AG09319 (cell line): ENCODE measurements at regions not wholly inside any gene's neighbourhood (a gene's known extent, or its start where the extent isn't known, plus 50 kb on each side); places are given as distances from the start of the nearest gene placed in this dataset.
A peak's percentile ranks its signal among the peaks of the same experiment; 100 is the strongest.

Experiments
- DNase-seq: peaks from one replicate; pipeline ENCODE4 v3.0.0-alpha.2; 2010; ENCODE audit warnings: low read depth; ENCODE audit errors: extremely low read depth
- TF ChIP-seq, protein P1 (sequence below): IDR thresholded peaks from 2 replicates; pipeline ENCODE4 v1.5.1; 2011; ENCODE audit warnings: low read depth, mild to moderate bottlenecking, inconsistent platforms, low read length, moderate library complexity

DNA sequence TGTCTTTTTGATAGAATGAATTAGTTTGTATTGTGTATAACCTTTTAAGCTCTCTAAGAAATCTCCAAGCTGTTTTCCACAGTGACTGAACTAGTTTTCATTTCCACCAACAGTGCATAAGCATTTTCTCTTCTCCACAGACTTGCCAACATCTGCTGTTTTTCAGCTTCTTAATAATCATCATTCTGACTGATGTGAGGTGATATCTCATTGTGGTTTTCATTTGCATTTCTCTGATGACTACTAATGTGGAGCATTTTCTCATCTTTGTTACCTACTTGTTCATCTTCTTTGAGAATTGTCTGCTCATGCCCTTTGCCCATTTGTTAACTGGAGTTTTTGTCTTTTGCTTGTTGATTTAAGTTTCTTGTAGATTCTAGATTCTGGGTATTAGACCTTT is 777.5 kb downstream of the OTOL1 start:
- no peak for DNase-seq
- TF ChIP-seq, protein P1, sequence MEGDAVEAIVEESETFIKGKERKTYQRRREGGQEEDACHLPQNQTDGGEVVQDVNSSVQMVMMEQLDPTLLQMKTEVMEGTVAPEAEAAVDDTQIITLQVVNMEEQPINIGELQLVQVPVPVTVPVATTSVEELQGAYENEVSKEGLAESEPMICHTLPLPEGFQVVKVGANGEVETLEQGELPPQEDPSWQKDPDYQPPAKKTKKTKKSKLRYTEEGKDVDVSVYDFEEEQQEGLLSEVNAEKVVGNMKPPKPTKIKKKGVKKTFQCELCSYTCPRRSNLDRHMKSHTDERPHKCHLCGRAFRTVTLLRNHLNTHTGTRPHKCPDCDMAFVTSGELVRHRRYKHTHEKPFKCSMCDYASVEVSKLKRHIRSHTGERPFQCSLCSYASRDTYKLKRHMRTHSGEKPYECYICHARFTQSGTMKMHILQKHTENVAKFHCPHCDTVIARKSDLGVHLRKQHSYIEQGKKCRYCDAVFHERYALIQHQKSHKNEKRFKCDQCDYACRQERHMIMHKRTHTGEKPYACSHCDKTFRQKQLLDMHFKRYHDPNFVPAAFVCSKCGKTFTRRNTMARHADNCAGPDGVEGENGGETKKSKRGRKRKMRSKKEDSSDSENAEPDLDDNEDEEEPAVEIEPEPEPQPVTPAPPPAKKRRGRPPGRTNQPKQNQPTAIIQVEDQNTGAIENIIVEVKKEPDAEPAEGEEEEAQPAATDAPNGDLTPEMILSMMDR = no peak

GRCh38 chr3:162278834-162279233 is 782.2 kb downstream of the OTOL1 start:
- TF ChIP-seq, protein P1 = no peak

DNA sequence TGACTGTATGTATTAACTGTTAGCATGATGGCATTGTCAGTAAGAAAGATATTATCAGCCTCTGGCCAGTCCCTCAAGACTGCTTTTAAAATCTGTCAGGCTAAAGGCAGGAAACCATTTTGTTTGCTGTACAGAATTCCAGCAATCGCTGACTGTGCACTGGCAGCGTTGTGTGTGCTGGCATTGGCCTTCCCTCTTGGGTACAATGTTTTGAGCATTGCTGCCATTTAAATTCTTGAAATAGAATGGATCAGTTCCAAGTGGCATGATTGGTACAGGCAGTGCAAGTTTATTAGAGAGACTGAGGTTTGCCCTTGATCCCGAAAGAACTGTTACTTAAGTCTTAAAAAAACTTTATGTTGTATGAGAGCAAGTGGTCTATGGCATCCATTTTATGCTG is 788.7 kb downstream of the OTOL1 start:
- TF ChIP-seq, protein P1 = no peak
- no peak for DNase-seq

More at GRCh38 chr3:162278834-162279233, 782.2 kb downstream of the OTOL1 start:
- DNase-seq = no peak

- DNase-seq = no peak
- TF ChIP-seq, protein P1 = no peak
These were observed 791.0 kb downstream of the OTOL1 start for GRCh38 chr3:162287600-162287999.

DNA sequence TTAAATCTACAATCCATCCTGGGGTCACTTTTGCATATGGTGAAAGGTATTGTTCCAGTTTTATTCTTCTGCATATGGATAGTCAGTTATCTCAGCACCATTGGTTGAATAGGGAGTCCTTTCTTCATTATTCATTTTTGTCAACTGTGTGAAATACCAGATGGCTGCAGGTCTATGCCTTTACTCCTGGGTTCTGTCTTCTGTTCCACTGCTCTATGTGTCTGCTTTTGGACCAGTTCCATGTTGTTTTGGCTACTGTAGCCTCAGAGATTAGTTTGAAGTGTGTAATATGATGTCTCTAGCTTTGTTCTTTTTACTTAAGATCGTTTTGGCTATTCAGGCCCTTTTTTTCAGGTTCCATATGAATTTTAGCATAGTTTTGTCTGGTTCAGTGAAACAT is 795.8 kb downstream of the OTOL1 start:
- no peak for DNase-seq
- TF ChIP-seq, protein P1 = no peak

DNA sequence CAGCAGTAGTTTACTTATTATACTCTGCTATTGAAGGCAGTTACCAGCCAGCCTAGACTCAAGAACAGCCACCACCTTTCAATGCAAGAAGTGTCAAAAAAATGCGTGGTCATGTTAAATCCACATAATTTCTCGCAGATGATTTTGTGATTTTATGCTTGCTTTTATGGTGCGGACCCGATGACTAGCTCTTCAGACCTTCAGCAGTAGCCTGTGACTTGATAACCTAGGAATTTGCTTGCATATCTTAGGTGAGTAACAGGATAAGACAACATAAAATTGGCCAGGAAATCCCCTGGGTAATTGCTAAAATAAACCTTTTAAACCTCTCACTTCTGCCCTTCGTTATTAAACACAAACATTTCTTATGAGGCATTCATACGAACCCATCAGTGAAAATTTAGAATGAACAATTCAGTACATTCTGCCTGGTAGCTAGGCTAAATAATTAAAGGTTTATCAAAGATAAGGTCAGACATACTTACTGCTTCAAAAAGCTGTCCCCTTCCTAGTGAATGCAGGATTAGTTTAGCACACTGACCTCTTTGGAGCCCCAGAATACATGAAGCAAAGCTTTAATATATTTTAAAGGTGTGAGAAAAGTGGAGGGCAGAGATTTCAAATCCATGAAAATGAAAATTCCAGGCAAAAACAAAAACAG is 798.8 kb downstream of the OTOL1 start:
- peak; percentile 43 for DNase-seq
- TF ChIP-seq, protein P1 = no peak

DNA sequence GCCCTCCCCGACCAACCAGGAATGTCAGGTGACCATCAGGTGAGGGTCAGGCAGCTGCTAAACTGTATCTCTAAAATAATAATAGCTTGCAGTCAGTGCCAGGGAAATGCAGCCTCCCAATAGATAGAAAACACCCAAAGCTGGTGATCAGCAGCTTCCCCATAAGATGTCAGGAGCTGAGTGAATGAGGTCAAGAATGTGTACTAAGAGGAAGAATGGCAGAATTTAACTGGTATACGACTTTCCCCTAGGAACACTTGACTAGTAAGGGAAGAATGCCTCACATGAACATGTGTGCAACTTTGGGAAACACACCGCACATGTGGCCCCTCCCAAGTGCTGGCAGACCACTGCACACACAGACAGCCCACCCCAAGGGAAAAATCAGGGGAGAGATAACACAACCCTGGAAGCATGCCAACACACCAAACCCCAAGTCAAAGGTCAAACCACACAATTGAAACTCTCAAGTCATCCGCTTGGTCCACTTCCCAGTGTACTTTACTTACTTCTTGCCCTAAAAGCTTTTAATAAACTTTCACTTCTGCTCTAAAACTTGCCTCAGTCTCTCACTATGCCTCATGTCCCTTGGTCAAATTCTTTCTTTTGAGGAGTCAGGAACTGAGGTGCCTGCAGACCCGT is 806.5 kb downstream of the OTOL1 start:
- TF ChIP-seq, protein P1 = no peak
- no peak for DNase-seq
